ENCODE measurements at regions not wholly inside any gene's neighbourhood (a gene's known extent, or its start where the extent isn't known, plus 50 kb on each side); places are given as distances from the start of the nearest gene placed in this dataset.

DNA sequence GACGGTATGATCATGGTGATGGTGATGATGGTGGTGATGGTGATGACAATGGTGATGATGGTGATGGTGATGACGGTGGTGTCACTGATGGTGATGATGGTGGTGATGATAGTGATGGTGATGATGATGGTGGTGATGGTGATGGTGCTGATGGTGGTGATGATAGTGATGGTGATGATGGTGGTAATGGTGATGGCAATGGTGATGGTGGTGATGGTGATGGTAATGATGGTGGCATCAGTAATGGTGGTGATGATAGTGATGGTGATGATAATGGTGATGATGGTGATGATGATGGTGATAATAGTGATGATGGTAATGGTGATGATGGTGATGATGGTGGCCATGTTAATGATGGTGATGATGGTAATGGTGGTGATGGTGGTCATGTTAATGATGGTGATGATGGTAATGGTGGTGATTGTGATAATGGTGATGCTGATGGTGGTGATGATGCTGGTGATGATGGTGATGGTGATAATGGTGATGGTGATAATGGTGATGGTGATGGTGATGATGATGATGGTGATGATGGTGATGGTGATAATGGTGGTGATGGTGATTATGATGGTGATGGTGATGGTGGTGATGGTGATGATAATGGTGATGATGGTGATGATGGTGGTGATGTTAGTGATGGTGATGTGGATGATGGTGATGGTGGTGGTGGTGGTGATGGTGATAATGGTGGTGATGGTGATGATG is 107.2 kb downstream of the C16orf95 start:
- no peak for ATAC-seq
- intact Hi-C loops (cut with DNase I) = no loop called here
- no peak for TF ChIP-seq CTCF (IDR thresholded peaks at IDR 0.05)
- no peaks in the 10 kb centered on the region for H3K27me3 ChIP-seq (ENCODE audit: insufficient read depth in 3 of 3, low read length in 2 of 3)
- no peaks in the 10 kb centered on the region for H3K4me1 ChIP-seq
- H3K9me3 ChIP-seq = no peaks in the 10 kb centered on the region
- DNase-seq = no peak
- H3K4me3 ChIP-seq = no peak overlapping the region
- 96 to 98% (median 97%) methylated on average over 2 of the region's 2 CpGs for WGBS, 3 donors
- no peak overlapping the region for H3K27ac ChIP-seq
- no peaks in the 10 kb centered on the region for H3K36me3 ChIP-seq (ENCODE audit: insufficient read depth in 1 of 2, low read depth in 1 of 2)

DNA sequence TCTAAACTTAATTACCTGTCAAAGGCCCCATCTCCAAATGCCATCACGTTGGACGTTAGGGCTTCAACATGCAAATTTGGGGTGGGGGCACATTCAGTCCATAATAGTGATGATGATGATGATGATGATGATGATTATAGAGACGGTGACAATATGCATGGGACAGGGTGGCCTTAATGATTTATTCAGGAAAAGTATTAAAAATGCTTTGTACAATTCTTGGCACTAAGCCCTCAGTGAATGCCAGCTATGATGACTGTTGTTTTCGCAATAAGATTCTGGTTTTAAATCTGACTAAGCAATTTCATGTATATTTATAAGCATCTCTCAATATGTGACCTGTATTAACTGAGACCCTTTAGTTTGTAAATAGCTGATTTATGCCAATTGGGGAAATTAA is 106.3 kb downstream of the C16orf95 start:
- intact Hi-C loops (cut with DNase I) = no loop called here

GRCh38 chr16:87212026-87212425 is 105.2 kb downstream of the C16orf95 start:
- Histone ChIP-seq H3K27ac (no peak overlapping the region), H3K36me3 (ENCODE audit: insufficient read depth in 1 of 2, low read depth in 1 of 2) (no peaks in the 10 kb centered on the region), H3K9me3 (no peaks in the 10 kb centered on the region), H3K4me3 (no peak overlapping the region), H3K27me3 (ENCODE audit: insufficient read depth in 3 of 3, low read length in 2 of 3) (no peaks in the 10 kb centered on the region), H3K4me1 (no peaks in the 10 kb centered on the region)
- WGBS, 3 donors = 66 to 84% (median 77%) methylated on average over 6 of the region's 6 CpGs
- ATAC-seq = no peak
- no peak for TF ChIP-seq CTCF (IDR thresholded peaks at IDR 0.05)
- intact Hi-C loops (cut with DNase I) = no loop called here
- no peak for DNase-seq

More for the DNA sequence above, 106.3 kb downstream of the C16orf95 start:
- WGBS, 3 donors = 75 to 86% (median 77%) methylated on average over 4 of the region's 4 CpGs
- no peak overlapping the region for H3K27ac ChIP-seq
- ATAC-seq (no peak), DNase-seq (no peak)
- no peaks in the 10 kb centered on the region for H3K36me3 ChIP-seq (ENCODE audit: insufficient read depth in 1 of 2, low read depth in 1 of 2)
- H3K4me3 ChIP-seq = no peak overlapping the region
- H3K4me1 ChIP-seq = no peaks in the 10 kb centered on the region
- TF ChIP-seq CTCF (IDR thresholded peaks at IDR 0.05) = no peak
- H3K27me3 ChIP-seq (ENCODE audit: insufficient read depth in 3 of 3, low read length in 2 of 3) = no peaks in the 10 kb centered on the region
- H3K9me3 ChIP-seq = no peaks in the 10 kb centered on the region

DNA sequence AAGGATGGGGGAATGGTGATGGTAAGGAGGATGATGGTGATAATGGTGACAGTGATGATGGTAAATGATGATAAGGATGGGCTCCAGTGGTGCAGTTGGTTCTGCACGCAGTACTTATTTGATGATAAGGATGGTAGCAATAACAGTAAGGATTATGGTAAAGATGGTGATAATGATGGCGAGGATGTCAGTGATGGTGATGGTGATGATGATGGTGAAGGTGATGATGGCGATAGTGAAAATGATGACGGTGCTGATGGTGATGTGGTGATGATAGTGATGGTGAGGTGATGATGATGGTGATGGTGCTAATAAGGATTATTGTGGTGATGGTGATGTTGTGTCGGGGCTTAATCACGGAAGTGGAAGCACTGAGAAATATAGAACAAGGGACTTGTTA is 103.7 kb downstream of the C16orf95 start:
- WGBS, 3 donors = 94 to 97% (median 94%) methylated on average over 6 of the region's 6 CpGs
- no peak overlapping the region for H3K4me3 ChIP-seq
- intact Hi-C loops (cut with DNase I) = no loop called here
- ATAC-seq (no peak), DNase-seq (no peak)
- H3K27me3 ChIP-seq (ENCODE audit: insufficient read depth in 3 of 3, low read length in 2 of 3) = no peaks in the 10 kb centered on the region
- no peaks in the 10 kb centered on the region for H3K9me3 ChIP-seq
- no peaks in the 10 kb centered on the region for H3K4me1 ChIP-seq
- no peaks in the 10 kb centered on the region for H3K36me3 ChIP-seq (ENCODE audit: insufficient read depth in 1 of 2, low read depth in 1 of 2)
- H3K27ac ChIP-seq = no peak overlapping the region
- no peak for TF ChIP-seq CTCF (IDR thresholded peaks at IDR 0.05)

Data from psoas muscle (tissue), 7 donors.